DMS79 treated with DMSO at 0.1 percent for 48 hours (cell line): ENCODE measurements at regions not wholly inside any gene's neighbourhood (a gene's known extent, or its start where the extent isn't known, plus 50 kb on each side); places are given as distances from the start of the nearest gene placed in this dataset.

Experiments used
- DNase-seq: peaks from one replicate; lab custom pipeline; 2025; lab: John Stamatoyannopoulos, UW

- no peak for DNase-seq
Measured at GRCh38 chr18:40546875-40547274, 1408.2 kb upstream of the PIK3C3 start.

- no peak for DNase-seq
Measured at GRCh38 chr18:40534723-40535122, 1420.3 kb upstream of the PIK3C3 start.

- no peak for DNase-seq
Measured at GRCh38 chr18:40532046-40532445, 1423.0 kb upstream of the PIK3C3 start.

GRCh38 chr18:40531051-40531450 is 1424.0 kb upstream of the PIK3C3 start:
- DNase-seq = no peak

- DNase-seq = no peak
Measured at GRCh38 chr18:40529478-40529877, 1425.6 kb upstream of the PIK3C3 start.

GRCh38 chr18:40524881-40525280 is 1430.2 kb upstream of the PIK3C3 start:
- DNase-seq = no peak

- no peak for DNase-seq
Measured at GRCh38 chr18:40523287-40523686, 1431.7 kb upstream of the PIK3C3 start.

- DNase-seq = no peak
Measured at GRCh38 chr18:40501026-40501425, 1454.0 kb upstream of the PIK3C3 start.

GRCh38 chr18:40494603-40495002 is 1460.4 kb upstream of the PIK3C3 start:
- DNase-seq = no peak

GRCh38 chr18:40493316-40493715 is 1461.7 kb upstream of the PIK3C3 start:
- DNase-seq = no peak

- DNase-seq = peak; percentile 90
Measured at GRCh38 chr18:40489301-40489700, 1465.7 kb upstream of the PIK3C3 start.

- no peak for DNase-seq
Measured at GRCh38 chr18:40485318-40485717, 1469.7 kb upstream of the PIK3C3 start.

GRCh38 chr18:40473221-40474029 is 1481.6 kb upstream of the PIK3C3 start:
- DNase-seq = no peak

- no peak for DNase-seq
Measured at GRCh38 chr18:40470723-40471122, 1484.3 kb upstream of the PIK3C3 start.

- DNase-seq = no peak
Measured at GRCh38 chr18:40469851-40470250, 1485.2 kb upstream of the PIK3C3 start.

- DNase-seq = no peak
Measured at GRCh38 chr18:40469316-40469715, 1485.7 kb upstream of the PIK3C3 start.

GRCh38 chr18:40464032-40464431 is 1491.0 kb upstream of the PIK3C3 start:
- no peak for DNase-seq

- no peak for DNase-seq
Measured at GRCh38 chr18:40453903-40454302, 1501.1 kb upstream of the PIK3C3 start.

- no peak for DNase-seq
Measured at GRCh38 chr18:40452599-40452998, 1502.4 kb upstream of the PIK3C3 start.

GRCh38 chr18:40450751-40451150 is 1504.3 kb upstream of the PIK3C3 start:
- no peak for DNase-seq

- no peak for DNase-seq
Measured at GRCh38 chr18:40447820-40448219, 1507.2 kb upstream of the PIK3C3 start.

- DNase-seq = no peak
Measured at GRCh38 chr18:40440088-40440487, 1514.9 kb upstream of the PIK3C3 start.

- no peak for DNase-seq
Measured at GRCh38 chr18:40437517-40437916, 1517.5 kb upstream of the PIK3C3 start.
